ENCODE measurements at regions not wholly inside any gene's neighbourhood (a gene's known extent, or its start where the extent isn't known, plus 50 kb on each side); places are given as distances from the start of the nearest gene placed in this dataset.
"Not testable (repeated sequence)": the region's sequence is repeated elsewhere in the genome, so short reads cannot be mapped to it uniquely, and the experiment has no call there.

- DNase-seq (ENCODE audit: low spot score), result no peak
These were observed 246.7 kb upstream of the G2E3 start for GRCh38 chr14:30312214-30312613.

GRCh38 chr14:30317729-30318128 is 241.2 kb upstream of the G2E3 start:
- DNase-seq (ENCODE audit: low spot score), result no peak

GRCh38 chr14:30322819-30323218 is 236.1 kb upstream of the G2E3 start:
- no peak for DNase-seq (ENCODE audit: low spot score)

- DNase-seq (ENCODE audit: low spot score), result no peak
These were observed 228.9 kb upstream of the G2E3 start for GRCh38 chr14:30330033-30330432.

DNA sequence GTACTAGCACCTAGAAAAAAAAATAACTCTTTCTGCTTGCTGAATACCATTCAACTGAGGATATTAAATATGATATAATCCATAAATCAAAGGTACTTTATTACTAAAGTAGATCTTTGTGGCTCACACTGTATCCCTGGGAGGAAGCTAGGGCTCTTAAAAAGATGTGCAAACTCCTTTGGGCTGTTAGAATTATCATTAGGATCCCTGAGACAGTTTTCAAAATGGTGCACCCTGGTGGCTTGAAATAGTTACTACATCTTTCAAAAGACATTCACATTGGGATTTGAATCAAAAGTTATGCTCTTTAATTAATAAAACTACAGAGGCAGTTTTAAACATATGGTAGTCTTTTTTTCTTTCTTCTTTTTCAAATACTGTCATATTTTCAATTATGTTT is 228.5 kb upstream of the G2E3 start:
- DNase-seq (ENCODE audit: low spot score), result no peak

DNA sequence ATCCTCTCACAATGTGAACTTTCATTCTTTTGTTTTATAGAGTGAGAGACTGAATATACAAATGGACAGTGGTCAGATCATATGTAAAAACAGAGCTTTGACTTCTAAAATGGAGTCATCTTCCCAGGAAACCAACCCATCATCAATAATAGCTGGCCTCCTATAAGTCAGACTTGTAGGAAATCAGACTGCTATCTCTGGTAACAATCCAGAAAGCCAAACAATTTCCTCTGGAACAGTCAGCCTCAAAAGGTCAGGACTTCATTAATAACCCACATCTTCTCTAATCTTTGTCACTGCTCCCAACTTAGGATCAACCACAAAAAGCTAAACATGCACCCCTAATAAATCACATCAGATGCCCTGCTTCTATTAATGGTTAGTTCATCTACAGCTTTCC is 227.9 kb upstream of the G2E3 start:
- no peak for DNase-seq (ENCODE audit: low spot score)

- no peak for DNase-seq (ENCODE audit: low spot score)
These were observed 226.6 kb upstream of the G2E3 start for GRCh38 chr14:30332374-30332773.

- no peak for DNase-seq (ENCODE audit: low spot score)
These were observed 225.0 kb upstream of the G2E3 start for GRCh38 chr14:30333934-30334333.

GRCh38 chr14:30337456-30337855 is 221.5 kb upstream of the G2E3 start:
- no peak for DNase-seq (ENCODE audit: low spot score)

DNA sequence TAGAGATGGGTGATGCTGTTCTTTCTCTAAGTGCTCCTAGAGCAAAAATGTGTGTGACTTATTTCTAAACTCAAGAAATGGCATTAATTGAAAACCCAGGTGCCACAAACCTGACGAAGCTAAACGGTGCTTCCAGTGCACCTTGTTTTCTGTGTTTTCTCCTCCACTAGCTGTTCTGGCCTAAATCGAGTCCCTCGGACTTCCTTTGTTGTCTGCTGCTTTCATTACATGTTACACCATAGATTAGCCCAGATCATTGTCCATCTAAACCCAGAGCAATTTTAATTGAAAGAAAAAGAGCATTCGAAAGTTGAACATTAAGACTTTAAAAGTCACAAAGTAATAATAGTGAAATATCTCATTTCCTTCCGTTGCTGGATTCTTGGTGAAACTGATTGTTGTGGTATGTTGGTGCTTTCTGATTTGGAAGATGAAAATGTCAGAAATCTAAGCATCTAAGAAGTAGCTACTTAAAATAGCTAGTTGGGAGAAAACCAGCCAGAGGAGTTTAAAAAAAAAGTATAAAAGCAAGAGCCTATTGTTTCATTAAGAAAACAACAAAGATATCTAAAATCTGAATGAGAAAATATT is 219.6 kb upstream of the G2E3 start:
- no peak for DNase-seq (ENCODE audit: low spot score)

- no peak for DNase-seq (ENCODE audit: low spot score)
These were observed 218.5 kb upstream of the G2E3 start for GRCh38 chr14:30340495-30340894.

DNA sequence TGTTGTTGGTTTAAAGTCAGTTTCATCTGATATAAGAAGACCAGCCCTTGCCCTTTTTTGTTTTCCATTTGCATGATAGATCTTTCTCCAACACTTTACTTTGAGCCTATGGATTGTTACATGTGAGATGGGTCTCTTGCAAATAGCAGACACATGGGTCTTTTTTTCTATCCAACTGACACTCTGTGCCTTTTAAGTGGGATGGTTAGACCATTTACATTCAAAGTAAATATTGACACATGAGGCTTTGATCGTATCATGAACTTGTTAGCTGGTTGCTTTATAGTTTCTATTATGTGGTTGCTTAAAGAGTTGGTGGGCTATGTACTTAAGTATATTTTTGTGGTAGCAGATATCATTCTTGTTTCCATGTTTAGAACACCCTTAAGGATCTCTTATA is 213.4 kb upstream of the G2E3 start:
- DNase-seq (ENCODE audit: low spot score), result no peak

DNA sequence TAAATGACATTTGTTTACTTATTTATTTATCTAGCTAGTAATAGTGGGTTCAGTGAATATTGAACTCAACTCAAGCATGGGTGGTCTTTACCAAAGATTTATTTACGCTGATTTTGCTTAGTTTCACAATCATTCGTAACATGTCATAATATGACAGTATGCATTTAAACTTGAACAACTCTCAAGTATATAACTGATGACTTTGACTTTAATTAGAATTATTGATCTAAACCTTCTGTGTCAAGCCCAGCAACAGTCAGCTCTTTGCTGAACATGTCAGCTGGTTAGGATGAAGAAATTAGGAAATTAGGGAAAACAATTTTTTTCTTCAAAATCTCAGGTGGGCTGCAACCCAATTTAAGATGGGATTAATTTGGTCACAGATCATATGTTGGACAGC is 210.5 kb upstream of the G2E3 start:
- DNase-seq (ENCODE audit: low spot score), result no peak

DNA sequence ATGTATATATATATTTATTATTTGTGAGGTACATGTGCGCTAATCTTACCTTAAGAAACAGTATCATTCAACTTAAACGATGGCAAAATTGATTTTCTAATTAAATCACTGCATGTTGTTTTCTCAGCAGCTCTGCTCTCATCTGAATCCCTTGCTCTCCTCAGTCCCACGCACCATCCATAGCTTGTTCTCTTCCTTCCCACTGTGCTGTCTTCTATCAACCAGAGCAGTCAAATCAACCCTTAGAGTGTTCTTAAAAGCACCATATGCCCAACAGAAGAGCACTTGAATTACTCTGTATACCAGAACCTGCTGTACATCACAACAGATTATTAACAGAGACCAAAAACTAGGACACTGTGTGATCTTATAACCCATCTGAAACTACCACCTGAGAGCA is 209.4 kb upstream of the G2E3 start:
- no peak for DNase-seq (ENCODE audit: low spot score)

DNA sequence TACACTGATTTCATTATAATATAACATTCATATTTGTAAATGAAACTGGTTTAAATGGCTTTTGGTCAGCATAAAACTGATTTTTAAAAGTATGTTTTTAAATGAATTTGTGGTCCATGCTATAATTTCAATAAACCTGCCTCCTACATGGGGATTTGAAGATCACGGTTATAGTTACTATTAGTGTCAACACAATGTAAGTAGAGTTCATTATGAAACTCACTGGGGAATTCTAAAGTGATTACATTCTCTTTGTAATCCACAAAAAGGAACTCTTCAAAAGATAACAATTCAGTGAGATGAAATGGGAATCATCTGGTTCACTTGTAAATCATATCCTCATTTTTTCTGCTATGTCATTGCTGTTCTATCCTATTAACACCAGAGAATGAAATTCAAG is 204.5 kb upstream of the G2E3 start:
- no peak for DNase-seq (ENCODE audit: low spot score)

GRCh38 chr14:30355431-30355913 is 203.5 kb upstream of the G2E3 start:
- no peak for DNase-seq (ENCODE audit: low spot score)

GRCh38 chr14:30356438-30357202 is 202.3 kb upstream of the G2E3 start:
- no peak for DNase-seq (ENCODE audit: low spot score)

GRCh38 chr14:30357791-30358190 is 201.2 kb upstream of the G2E3 start:
- DNase-seq (ENCODE audit: low spot score), result no peak

DNA sequence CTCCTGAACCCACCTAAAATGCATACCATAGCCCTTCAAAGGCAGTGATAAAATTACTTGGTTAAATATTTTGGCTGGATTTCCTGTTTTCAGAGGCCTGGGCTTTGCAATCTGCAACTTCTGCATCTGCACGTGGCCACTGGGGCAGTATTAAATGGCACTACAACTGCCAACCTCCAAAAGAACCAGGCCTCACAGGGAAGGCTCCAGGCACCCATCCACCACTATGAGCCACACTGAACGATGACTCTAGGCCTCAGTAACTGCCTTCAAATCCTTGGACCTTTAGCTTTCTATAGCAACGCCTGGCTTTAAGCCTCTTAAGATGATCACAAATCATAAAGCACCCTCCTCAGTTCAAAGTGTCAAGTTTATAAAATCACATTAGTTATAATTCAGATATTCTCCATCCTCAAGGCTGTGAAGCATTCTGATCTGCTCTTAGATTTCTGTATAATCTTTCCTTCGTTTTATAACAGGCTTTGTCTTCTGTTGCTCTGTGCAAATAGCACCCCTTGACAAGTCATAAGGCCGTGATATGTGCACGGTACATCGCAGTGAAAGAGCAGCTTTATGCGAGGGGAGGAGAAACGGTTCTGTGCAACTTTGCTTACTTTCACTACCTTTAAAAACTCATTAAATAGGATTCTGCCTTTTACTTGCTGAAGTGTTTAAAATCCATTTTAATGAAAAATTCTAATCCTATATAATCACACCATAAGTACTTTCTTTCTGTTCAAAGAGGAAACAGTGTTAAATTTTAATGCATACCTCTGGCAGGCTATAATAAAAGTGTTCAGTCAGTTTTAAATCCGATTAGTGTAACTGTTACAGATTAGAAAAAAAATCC is 196.4 kb upstream of the G2E3 start:
- DNase-seq (ENCODE audit: low spot score), result no peak

DNA sequence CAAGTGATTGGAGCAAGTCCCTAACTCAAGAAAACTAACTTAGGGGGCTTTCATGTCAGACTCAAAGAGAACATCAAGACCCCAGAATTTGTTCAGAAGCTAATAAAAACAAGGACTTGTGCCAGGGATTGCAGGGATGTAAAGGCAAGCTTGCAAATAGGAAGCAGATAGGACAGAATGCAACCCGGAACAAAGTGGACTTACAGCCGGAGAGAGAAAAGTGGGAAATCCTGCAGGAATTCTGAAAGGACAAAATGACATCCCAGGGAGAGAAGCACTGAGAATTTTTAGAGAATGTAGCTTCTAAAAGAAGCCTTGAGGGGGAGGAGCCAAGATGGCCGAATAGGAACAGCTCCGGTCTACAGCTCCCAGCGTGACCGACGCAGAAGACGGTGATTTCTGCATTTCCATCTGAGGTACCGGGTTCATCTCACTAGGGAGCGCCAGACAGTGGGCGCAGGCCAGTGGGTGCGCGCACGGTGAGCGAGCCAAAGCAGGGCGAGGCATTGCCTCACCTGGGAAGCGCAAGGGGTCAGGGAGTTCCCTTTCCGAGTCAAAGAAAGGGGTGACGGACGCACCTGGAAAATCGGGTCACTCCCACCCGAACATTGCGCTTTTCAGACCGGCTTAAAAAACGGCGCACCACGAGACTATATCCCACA is 195.6 kb upstream of the G2E3 start:
- not testable (repeated sequence) for DNase-seq (ENCODE audit: low spot score)

DNA sequence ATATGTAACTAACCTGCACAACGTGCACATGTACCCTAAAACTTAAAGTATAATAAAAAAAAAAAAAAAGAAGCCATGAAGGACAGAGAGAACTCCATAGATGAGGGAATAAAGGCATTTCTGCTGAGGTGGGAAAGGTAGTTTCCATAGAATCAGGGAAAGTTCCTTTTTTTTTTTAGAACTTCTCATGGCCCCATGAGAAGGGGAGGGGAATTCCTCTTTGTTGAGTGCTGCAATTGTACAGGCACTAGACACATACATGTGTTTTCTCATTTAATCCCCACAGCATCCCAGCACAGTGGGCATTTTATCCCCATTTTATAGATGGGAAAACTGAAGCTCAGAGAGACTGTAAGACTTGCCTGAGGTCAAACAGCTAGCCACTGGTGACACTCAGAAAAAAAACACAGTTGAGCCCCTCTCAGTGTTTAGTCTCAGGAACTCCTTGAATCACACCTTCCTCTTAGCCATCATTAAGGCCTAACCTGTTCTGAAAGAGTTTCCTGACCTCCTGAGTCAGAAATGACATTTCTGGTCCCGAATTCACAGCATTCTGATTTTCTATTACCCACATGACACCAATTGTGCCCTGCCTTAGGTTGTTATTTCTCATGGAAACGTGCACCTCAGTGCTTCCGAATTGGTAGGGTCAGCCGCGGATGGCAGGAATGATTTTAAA is 189.3 kb upstream of the G2E3 start:
- no peak for DNase-seq (ENCODE audit: low spot score)

DNA sequence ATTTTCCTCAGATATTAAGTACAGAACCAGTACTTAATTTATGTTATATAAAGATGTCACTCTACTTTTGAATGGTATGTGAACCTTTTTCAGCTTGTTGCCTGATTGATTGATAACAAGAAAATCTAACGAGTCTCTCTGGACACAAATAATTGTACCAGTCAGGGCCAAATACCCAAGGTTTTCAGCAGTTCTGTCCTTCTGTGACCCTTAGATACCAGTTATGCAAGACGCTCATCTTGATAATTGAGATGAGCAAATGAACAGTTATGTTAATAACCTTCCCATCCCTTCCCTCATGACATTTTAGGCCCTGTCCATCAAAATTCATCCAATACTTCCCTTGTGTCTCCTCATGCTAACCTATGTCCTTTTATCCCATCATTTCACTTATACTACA is 185.9 kb upstream of the G2E3 start:
- no peak for DNase-seq (ENCODE audit: low spot score)

Measured in CD4-positive, alpha-beta T cell treated with Interleukin-15 for 4 hours (primary cell).